Gastroesophageal sphincter (tissue), 3 donors: ENCODE measurements at regions not wholly inside any gene's neighbourhood (a gene's known extent, or its start where the extent isn't known, plus 50 kb on each side); places are given as distances from the start of the nearest gene placed in this dataset.

ENCODE experiments used
- CTCF ChIP-seq, 4 experiments: fragments of 200-600 bp in 2 of 4; fragments of 450-650 bp in 2 of 4; sonication (generic) in 1 of 4; IDR thresholded peaks; one replicate each; pipeline ENCODE4 v1.5.1; 2017 to 2019; ENCODE audit warnings: antibody characterized with exemption in 4 of 4, mild to moderate bottlenecking in 2 of 4, moderate library complexity in 2 of 4
- EP300 ChIP-seq: sonication (generic); formaldehyde crosslinking; IDR thresholded peaks from one replicate; pipeline ENCODE4 v1.6.1; 2017; ENCODE audit warnings: antibody characterized with exemption, mild to moderate bottlenecking
- POLR2A ChIP-seq, 2 donors: fragments of 450-650 bp; IDR thresholded peaks; one replicate each; pipeline ENCODE4 v1.6.1; 2017; ENCODE audit warnings: antibody characterized with exemption in 2 of 2, mild to moderate bottlenecking in 2 of 2, moderate library complexity in 1 of 2
- POLR2AphosphoS5 ChIP-seq: sonication (generic); formaldehyde crosslinking; IDR thresholded peaks from one replicate; pipeline ENCODE4 v1.6.1; 2017; ENCODE audit warnings: antibody characterized with exemption

DNA sequence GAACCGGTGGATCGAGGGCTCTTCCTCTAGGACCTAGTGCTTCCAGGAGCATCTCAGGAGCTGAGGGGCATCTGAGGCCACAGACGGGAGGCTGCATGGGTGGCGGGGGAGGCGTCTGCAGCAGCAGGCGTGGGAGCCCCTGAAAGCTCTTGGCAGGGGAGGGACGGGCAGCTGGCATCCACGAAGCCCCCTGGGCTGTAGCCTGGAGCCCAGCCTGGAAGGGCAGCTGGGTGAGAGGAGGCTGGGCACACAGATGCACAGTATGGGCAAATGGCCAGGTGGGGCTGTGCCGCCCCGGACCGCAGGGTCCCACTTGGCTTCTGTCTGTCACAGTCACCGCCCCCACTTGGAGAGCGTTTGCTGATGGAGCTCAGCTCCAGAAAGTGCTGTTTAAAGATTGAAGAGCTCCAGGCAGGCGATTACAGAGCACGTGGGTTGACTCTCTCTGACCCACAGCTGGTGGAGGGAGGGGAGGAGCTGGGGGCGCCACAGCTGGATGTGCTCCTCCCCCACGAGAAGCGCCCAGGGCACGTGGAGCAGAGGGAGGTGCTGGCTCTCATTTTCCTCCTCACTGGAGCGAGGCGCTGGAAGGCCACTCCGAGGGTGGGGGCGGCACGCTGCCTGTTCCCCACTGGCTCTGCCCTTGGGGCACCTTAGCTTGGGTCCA is 155.0 kb upstream of the C14orf180 start:
- TF ChIP-seq CTCF (IDR thresholded peaks at IDR 0.05) (no peak), POLR2AphosphoS5 (no peak), POLR2A (IDR thresholded peaks at IDR 0.05) (no peak), EP300 (no peak)
